ENCODE measurements at regions not wholly inside any gene's neighbourhood (a gene's known extent, or its start where the extent isn't known, plus 50 kb on each side); places are given as distances from the start of the nearest gene placed in this dataset.

GRCh38 chr5:2008851-2009629 is 126.3 kb upstream of the IRX4 start:
- DNase-seq (ENCODE audit: extremely low read depth, low read depth) = no peak
- TF ChIP-seq CTCF (IDR thresholded peaks at IDR 0.05; ENCODE audit: low read depth, low read length, missing control alignments) = no peak
- H3K4me3 ChIP-seq (replicated peaks; ENCODE audit: low read depth, low read length) = no peak overlapping the region

- no peak overlapping the region for H3K4me3 ChIP-seq (replicated peaks; ENCODE audit: low read depth, low read length)
- TF ChIP-seq CTCF (IDR thresholded peaks at IDR 0.05; ENCODE audit: low read depth, low read length, missing control alignments) = no peak
- DNase-seq (ENCODE audit: extremely low read depth, low read depth) = no peak
Measured at GRCh38 chr5:2007878-2008501, 125.3 kb upstream of the IRX4 start.

- no peak for TF ChIP-seq CTCF (IDR thresholded peaks at IDR 0.05; ENCODE audit: low read depth, low read length, missing control alignments)
- H3K4me3 ChIP-seq (replicated peaks; ENCODE audit: low read depth, low read length) = no peak overlapping the region
Measured at GRCh38 chr5:2007496-2007877, 124.8 kb upstream of the IRX4 start.

GRCh38 chr5:2006971-2007291 is 124.2 kb upstream of the IRX4 start:
- no peak overlapping the region for H3K4me3 ChIP-seq (replicated peaks; ENCODE audit: low read depth, low read length)
- no peak for DNase-seq (ENCODE audit: extremely low read depth, low read depth)
- TF ChIP-seq CTCF (IDR thresholded peaks at IDR 0.05; ENCODE audit: low read depth, low read length, missing control alignments) = no peak

More at GRCh38 chr5:2007496-2007877, 124.8 kb upstream of the IRX4 start:
- DNase-seq (ENCODE audit: extremely low read depth, low read depth) = no peak

- no peak for TF ChIP-seq CTCF (IDR thresholded peaks at IDR 0.05; ENCODE audit: low read depth, low read length, missing control alignments)
- no peak overlapping the region for H3K4me3 ChIP-seq (replicated peaks; ENCODE audit: low read depth, low read length)
- DNase-seq (ENCODE audit: extremely low read depth, low read depth) = no peak
Measured at GRCh38 chr5:2006193-2006970, 123.7 kb upstream of the IRX4 start.

- no peak for DNase-seq (ENCODE audit: extremely low read depth, low read depth)
- no peak overlapping the region for H3K4me3 ChIP-seq (replicated peaks; ENCODE audit: low read depth, low read length)
- TF ChIP-seq CTCF (IDR thresholded peaks at IDR 0.05; ENCODE audit: low read depth, low read length, missing control alignments) = no peak
Measured at GRCh38 chr5:2005101-2006041, 122.6 kb upstream of the IRX4 start.
